ENCODE measurements at regions not wholly inside any gene's neighbourhood (a gene's known extent, or its start where the extent isn't known, plus 50 kb on each side); places are given as distances from the start of the nearest gene placed in this dataset.

- POLR2A ChIA-PET: no interaction called here
- ATAC-seq (no peak), DNase-seq (ENCODE audit: low read depth, low spot score) (no peak)
- intact Hi-C loops (cut with micrococcal nuclease): no loop called here
- Histone ChIP-seq H3K4me2 (ENCODE audit: low read length) (no peak overlapping the region), H3K4me3 (replicated peaks in 1 of 2; ENCODE audit: low read depth in 1 of 2, low read length in 2 of 2) (no peak overlapping the region), H3K27me3 (ENCODE audit: insufficient read depth, low read length) (no peaks in the 10 kb centered on the region), H3K4me1 (ENCODE audit: control insufficient read depth in 1 of 2, insufficient read depth in 2 of 2, low read length in 2 of 2) (no peaks in the 10 kb centered on the region), H3K27ac (ENCODE audit: low read depth, low read length) (no peak overlapping the region), H3K9me2 (ENCODE audit: insufficient read depth) (no peaks in the 10 kb centered on the region), H2AFZ (ENCODE audit: low read depth, low read length, poor library complexity, severe bottlenecking) (no peak overlapping the region), H3K36me3 (ENCODE audit: control insufficient read depth in 1 of 2, insufficient read depth in 2 of 2, low read length in 2 of 2) (no peaks in the 10 kb centered on the region), H3K9me3 (ENCODE audit: control insufficient read depth in 1 of 2, insufficient read depth in 1 of 2, low read depth in 1 of 2, low read length in 2 of 2) (peaks cover 6 to 22% of the 10 kb centered on the region in 2 experiments; a peak in 2 of 4 replicates), H3K9ac (ENCODE audit: low read length) (no peak overlapping the region), H4K20me1 (ENCODE audit: insufficient read depth) (no peaks in the 10 kb centered on the region), H3K79me2 (ENCODE audit: insufficient read depth, low read length) (no peaks in the 10 kb centered on the region)
- no TSS peak for BruUV-seq (replicated peaks)
- RAD21 ChIA-PET (ENCODE audit: low non-redundant PET in 1 of 2, low total read pairs in 2 of 2, uncharacterized antibody in 2 of 2, unreplicated experiment in 2 of 2): no interaction called here
- TF ChIP-seq RAD21 (IDR thresholded peaks at IDR 0.05; ENCODE audit: low read depth) (no peak), EGR1 (IDR thresholded peaks at IDR 0.05; ENCODE audit: low read depth) (no peak), ATF3 (IDR thresholded peaks at IDR 0.05) (no peak), CBX3 (IDR thresholded peaks at IDR 0.05; ENCODE audit: low read depth) (no peak), SP1 (IDR thresholded peaks at IDR 0.05; ENCODE audit: low read depth) (no peak), EZH2 (IDR thresholded peaks at IDR 0.05) (no peak), YY1 (IDR thresholded peaks at IDR 0.05; ENCODE audit: extremely low read depth, insufficient replicate concordance, low read depth, low read length) (no peak), EZH2phosphoT487 (IDR thresholded peaks at IDR 0.05; ENCODE audit: borderline replicate concordance) (no peak), ELF1 (IDR thresholded peaks at IDR 0.05; ENCODE audit: borderline replicate concordance, low read depth) (no peak), MAX (IDR thresholded peaks at IDR 0.05) (no peak), FOSL1 (IDR thresholded peaks at IDR 0.05; ENCODE audit: low read depth) (no peak), CTCF (IDR thresholded peaks at IDR 0.05 in 2 of 3, conservative IDR thresholded peaks at IDR 0.05 in 1 of 3; ENCODE audit: borderline replicate concordance in 1 of 3, insufficient read depth in 1 of 3, low read depth in 2 of 3, low read length in 2 of 3) (no peak), SIN3A (IDR thresholded peaks at IDR 0.05; ENCODE audit: low read depth) (no peak), REST (IDR thresholded peaks at IDR 0.05; ENCODE audit: low read depth) (no peak)
- CTCF ChIA-PET: no interaction called here
These were observed 1758.2 kb upstream of the RAG2 start for GRCh38 chr11:38356255-38356654.
